HFFc6 (cell line): ENCODE measurements at regions not wholly inside any gene's neighbourhood (a gene's known extent, or its start where the extent isn't known, plus 50 kb on each side); places are given as distances from the start of the nearest gene placed in this dataset.
"Not testable (repeated sequence)": the region's sequence is repeated elsewhere in the genome, so short reads cannot be mapped to it uniquely, and the experiment has no call there.

ENCODE experiments used
- DNase-seq: peaks from one replicate; pipeline ENCODE4 v3.0.0-alpha.2; 2018
- H3K27ac Mint-ChIP-seq: 2 replicates; pipeline ENCODE4 v1.8.0; 2020; ENCODE audit warnings: mild to moderate bottlenecking, mixed read lengths
- H3K27me3 Mint-ChIP-seq: 2 replicates; pipeline ENCODE4 v1.8.0; 2021; ENCODE audit warnings: mild to moderate bottlenecking, moderate library complexity, mixed read lengths; ENCODE audit not compliant: insufficient read depth
- H3K36me3 Mint-ChIP-seq: 2 replicates; pipeline ENCODE4 v1.8.0; 2021; ENCODE audit warnings: low read depth, mixed read lengths
- H3K4me1 Mint-ChIP-seq: 2 replicates; pipeline ENCODE4 v1.8.0; 2020; ENCODE audit warnings: low read depth, mixed read lengths
- H3K4me3 Mint-ChIP-seq: 2 replicates; pipeline ENCODE4 v1.8.0; 2020; ENCODE audit warnings: mild to moderate bottlenecking, moderate library complexity, mixed read lengths
- H3K9me3 Mint-ChIP-seq: 2 replicates; pipeline ENCODE4 v1.8.0; 2020; ENCODE audit warnings: mild to moderate bottlenecking, mixed read lengths
- TF ChIP-seq, protein P1 (sequence below): fragments of 200-600 bp; sonication (generic); IDR thresholded peaks from 2 replicates; pipeline ENCODE4 v1.5.0; 2021; ENCODE audit warnings: antibody characterized with exemption, mild to moderate bottlenecking

DNA sequence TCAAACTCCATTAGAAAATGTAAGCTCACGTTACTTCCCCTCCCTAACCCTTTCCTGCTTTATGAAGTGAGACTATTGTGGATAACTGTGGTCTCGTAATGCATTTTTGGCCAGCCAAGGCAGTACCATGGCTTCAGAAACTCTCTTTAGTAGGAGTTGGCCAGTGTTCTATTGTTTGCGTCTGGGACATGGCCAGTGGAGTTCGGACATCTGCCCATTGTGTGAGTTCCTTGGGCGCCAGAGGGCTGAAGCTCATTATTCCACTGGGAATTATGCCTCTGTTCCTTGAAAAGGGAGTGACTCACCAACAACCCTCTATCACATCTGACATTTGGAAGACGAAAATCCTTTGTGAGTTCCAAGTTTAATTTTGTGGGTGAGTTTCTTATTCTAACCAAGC is 319.5 kb upstream of the SOX9 start:
- H3K27ac Mint-ChIP-seq, result no peak overlapping the region
- H3K36me3 Mint-ChIP-seq, result no peaks in the 10 kb centered on the region
- H3K27me3 Mint-ChIP-seq, result peaks cover 15% of the 10 kb centered on the region
- no peak overlapping the region for H3K4me3 Mint-ChIP-seq
- no peaks in the 10 kb centered on the region for H3K9me3 Mint-ChIP-seq
- TF ChIP-seq, protein P1, sequence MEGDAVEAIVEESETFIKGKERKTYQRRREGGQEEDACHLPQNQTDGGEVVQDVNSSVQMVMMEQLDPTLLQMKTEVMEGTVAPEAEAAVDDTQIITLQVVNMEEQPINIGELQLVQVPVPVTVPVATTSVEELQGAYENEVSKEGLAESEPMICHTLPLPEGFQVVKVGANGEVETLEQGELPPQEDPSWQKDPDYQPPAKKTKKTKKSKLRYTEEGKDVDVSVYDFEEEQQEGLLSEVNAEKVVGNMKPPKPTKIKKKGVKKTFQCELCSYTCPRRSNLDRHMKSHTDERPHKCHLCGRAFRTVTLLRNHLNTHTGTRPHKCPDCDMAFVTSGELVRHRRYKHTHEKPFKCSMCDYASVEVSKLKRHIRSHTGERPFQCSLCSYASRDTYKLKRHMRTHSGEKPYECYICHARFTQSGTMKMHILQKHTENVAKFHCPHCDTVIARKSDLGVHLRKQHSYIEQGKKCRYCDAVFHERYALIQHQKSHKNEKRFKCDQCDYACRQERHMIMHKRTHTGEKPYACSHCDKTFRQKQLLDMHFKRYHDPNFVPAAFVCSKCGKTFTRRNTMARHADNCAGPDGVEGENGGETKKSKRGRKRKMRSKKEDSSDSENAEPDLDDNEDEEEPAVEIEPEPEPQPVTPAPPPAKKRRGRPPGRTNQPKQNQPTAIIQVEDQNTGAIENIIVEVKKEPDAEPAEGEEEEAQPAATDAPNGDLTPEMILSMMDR, result no peak
- no peak for DNase-seq
- no peaks in the 10 kb centered on the region; the same call in 1 of the 2 replicates for H3K4me1 Mint-ChIP-seq

DNA sequence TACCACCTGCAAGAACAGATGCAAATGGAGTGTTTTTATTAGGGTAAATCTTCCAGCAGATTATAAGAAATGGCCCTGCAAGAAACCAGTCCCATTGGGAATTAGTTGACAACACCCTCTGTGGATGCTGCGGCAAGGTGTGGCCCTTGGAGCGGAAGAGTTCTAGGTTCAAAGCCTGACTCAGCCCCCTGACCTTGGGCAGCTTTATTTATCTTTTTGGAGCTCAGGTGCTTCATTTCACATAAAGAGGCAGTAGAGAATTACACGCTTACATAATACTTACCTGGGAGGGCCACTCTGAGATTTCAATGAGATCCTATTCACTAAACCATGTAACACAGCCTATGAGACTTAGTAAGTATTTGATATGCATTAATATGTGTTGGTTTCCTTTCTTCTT is 318.2 kb upstream of the SOX9 start:
- no peaks in the 10 kb centered on the region; the same call in 1 of the 2 replicates for H3K9me3 Mint-ChIP-seq
- no peaks in the 10 kb centered on the region; the same call in 1 of the 2 replicates for H3K4me1 Mint-ChIP-seq
- no peak for DNase-seq
- no peak overlapping the region for H3K4me3 Mint-ChIP-seq
- no peak overlapping the region for H3K27ac Mint-ChIP-seq
- H3K27me3 Mint-ChIP-seq, result peaks cover 5% of the 10 kb centered on the region
- no peaks in the 10 kb centered on the region for H3K36me3 Mint-ChIP-seq
- TF ChIP-seq, protein P1, result no peak

DNA sequence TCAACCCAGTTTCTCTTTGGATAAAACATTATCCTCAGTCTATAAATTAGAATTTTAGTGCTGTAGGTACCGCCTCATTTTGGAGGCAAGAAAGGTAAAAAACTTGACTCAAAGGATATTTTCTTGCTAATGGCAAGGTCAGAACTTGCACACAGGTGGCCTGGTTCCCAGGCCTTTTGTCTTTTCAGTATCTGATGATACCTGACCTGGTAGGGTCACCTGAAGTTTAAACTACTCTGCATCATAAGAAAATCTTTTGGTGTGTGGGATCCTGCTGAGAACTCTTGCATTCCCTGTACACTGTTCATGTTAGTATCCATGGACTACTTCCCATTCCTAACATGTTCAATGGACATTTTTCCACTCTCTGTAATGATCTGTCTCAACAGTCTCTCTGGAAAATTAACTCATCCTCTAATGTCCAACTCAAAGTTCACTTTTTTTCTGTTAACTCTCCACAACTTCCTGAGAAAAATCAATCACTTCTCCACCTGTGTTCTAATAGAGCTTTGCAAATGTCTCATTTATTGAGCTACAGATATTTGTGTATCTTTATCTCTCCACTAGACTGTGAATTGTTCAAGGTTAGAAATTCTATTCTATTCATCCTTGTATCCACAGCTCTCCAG is 317.1 kb upstream of the SOX9 start:
- no peak for DNase-seq
- no peaks in the 10 kb centered on the region for H3K36me3 Mint-ChIP-seq
- TF ChIP-seq, protein P1, result no peak

DNA sequence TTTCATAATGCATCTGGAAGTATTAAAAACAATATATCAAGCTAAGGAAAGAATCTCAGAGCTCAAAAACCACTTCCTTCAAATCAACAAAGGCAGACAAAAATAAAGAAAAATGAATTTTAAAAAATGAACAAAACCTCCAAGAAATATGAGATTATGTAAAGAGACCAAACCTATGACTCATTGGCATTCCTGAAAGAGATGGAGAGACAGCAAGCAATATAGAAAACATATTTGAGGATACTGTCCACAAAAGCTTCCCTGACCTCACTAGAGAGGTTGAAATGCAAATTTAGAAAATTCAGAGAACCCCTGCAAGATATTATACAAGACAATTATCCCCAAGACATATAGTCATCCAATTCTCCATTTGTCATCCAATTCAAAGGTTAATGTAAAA is 311.3 kb upstream of the SOX9 start:
- Mint-ChIP-seq H3K36me3 (no peaks in the 10 kb centered on the region), H3K4me3 (no peak overlapping the region), H3K27me3 (peaks cover 2% of the 10 kb centered on the region; the same call in 1 of the 2 replicates), H3K4me1 (no peaks in the 10 kb centered on the region), H3K9me3 (peaks cover 4% of the 10 kb centered on the region), H3K27ac (no peak overlapping the region)
- no peak for DNase-seq
- TF ChIP-seq, protein P1, result no peak

More for the DNA sequence above, 317.1 kb upstream of the SOX9 start:
- peaks cover 4% of the 10 kb centered on the region for H3K9me3 Mint-ChIP-seq
- no peak overlapping the region for H3K27ac Mint-ChIP-seq
- H3K4me3 Mint-ChIP-seq, result no peak overlapping the region
- H3K4me1 Mint-ChIP-seq, result no peaks in the 10 kb centered on the region; the same call in 1 of the 2 replicates
- H3K27me3 Mint-ChIP-seq, result peaks cover under 1% of the 10 kb centered on the region

DNA sequence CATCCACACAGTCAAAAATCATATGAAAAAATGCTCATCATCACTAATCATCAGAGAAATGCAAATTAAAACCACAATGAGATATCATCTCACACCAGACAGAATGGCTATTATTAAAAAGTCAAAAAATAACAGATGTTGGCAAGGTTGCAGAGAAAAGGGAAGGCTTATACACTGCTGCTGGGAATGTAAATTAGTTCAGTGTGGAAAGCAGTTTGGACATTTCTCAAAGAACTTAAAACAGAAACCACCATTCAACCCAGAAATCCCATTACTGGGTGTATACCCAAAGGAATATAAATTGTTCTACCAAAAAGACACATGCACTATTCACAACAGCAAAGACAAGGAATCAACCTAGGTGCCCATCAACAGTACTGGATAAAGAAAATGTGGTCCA is 307.0 kb upstream of the SOX9 start:
- H3K4me1 Mint-ChIP-seq, H3K27me3 Mint-ChIP-seq, H3K9me3 Mint-ChIP-seq, H3K4me3 Mint-ChIP-seq, H3K27ac Mint-ChIP-seq, DNase-seq, H3K36me3 Mint-ChIP-seq: not testable (repeated sequence)

DNA sequence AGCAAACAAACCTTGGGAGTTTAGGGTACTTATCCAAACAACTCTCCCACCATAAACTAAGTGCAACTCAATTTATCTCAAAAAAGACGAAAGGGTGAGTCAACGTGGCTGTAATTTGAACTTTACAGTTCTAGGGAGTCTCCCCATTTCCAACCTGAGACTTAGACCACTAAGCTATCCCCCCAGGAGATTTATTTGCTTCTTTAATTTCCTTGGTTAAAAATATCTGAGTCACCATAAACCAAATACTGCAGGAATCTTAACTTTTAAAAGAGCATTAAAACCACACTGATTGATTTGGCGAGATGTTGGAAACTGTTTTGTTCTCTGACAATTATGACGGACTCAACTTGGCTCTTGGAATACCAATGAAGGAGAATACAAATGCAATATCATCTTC is 299.3 kb upstream of the SOX9 start:
- Mint-ChIP-seq H3K4me1 (no peaks in the 10 kb centered on the region), H3K9me3 (no peaks in the 10 kb centered on the region), H3K27ac (no peak overlapping the region), H3K4me3 (no peak overlapping the region), H3K27me3 (peaks cover 1% of the 10 kb centered on the region; the same call in 1 of the 2 replicates), H3K36me3 (no peaks in the 10 kb centered on the region)
- no peak for DNase-seq
- TF ChIP-seq, protein P1, result no peak
